H7 (cell line): ENCODE measurements at regions not wholly inside any gene's neighbourhood (a gene's known extent, or its start where the extent isn't known, plus 50 kb on each side); places are given as distances from the start of the nearest gene placed in this dataset.

ENCODE experiments used
- DNase-seq: peaks from one replicate; pipeline ENCODE4 v3.0.0; 2012
- H3K27me3 ChIP-seq: 2 replicates; pipeline ENCODE4 v1.6.0; 2011; ENCODE audit warnings: mild to moderate bottlenecking, low read length; ENCODE audit not compliant: control insufficient read depth, insufficient read depth
- H3K36me3 ChIP-seq: replicated peaks from 2 replicates; pipeline ENCODE4 v1.5.1; 2011; ENCODE audit warnings: low read length; ENCODE audit not compliant: control insufficient read depth, insufficient read depth
- H3K4me3 ChIP-seq: 2 replicates; pipeline ENCODE4 v1.5.1; 2011; ENCODE audit warnings: low read depth, mild to moderate bottlenecking, control low read depth, low read length, moderate library complexity; ENCODE audit not compliant: insufficient read depth

DNA sequence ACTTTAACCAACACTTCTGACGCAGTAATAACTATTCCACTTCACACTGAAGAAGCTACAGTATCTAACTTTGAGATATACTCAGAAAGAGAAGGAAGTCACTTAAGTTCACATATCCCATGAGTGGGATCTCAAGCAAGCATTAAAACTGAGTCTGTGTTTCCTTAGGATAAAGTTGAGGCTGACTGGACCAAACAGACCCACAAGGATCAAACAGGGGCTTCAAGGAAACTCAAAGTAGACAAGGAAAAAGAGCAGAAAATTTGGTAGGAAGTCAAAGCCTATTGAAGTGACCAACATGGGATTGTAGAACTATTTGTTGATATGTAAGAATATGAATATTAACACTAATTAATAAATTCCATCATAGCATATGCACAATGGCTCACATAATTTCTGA lies 294.9 kb downstream of the ADGB start:
- Histone ChIP-seq H3K4me3 (no peak overlapping the region), H3K27me3 (no peaks in the 10 kb centered on the region), H3K36me3 (no peaks in the 10 kb centered on the region)
- DNase-seq, result no peak

GRCh38 chr6:146894624-146895023 lies 295.9 kb downstream of the ADGB start:
- no peak overlapping the region for H3K4me3 ChIP-seq
- H3K36me3 ChIP-seq, result no peaks in the 10 kb centered on the region
- DNase-seq, result no peak
- H3K27me3 ChIP-seq, result no peaks in the 10 kb centered on the region

DNA sequence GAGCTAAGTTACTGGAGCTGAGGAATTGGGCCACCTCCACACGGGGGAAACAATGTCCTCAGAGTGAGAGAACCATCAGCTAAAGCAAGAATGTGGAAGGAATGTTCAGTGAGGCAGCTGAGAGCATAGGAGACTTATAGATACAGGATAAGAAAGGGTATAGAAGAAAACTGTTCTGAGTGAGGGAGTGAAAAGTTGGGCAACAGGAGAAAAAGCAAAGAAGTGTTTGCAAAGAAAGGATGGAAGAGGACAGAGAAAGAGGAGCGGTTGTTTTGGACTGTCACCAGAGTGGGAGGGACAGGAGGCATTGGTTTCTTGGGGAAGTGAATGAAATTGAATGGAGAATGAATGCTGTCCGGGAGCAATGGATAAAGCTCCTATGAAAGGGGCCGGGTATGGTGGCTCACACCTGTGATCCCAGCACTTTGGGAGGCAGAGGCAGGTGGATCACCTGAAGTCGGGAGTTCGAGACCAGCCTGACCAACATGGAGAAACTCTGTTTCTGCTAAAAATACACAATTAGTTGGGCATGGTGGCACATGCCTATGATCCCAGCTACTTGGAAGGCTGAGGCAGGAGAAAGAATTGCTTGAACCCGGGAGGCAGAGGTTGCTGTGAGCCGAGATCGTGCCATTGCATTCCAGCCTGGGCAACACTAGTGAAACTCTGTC lies 296.5 kb downstream of the ADGB start:
- Histone ChIP-seq H3K4me3 (no peak overlapping the region), H3K36me3 (no peaks in the 10 kb centered on the region), H3K27me3 (no peaks in the 10 kb centered on the region)
- no peak for DNase-seq

DNA sequence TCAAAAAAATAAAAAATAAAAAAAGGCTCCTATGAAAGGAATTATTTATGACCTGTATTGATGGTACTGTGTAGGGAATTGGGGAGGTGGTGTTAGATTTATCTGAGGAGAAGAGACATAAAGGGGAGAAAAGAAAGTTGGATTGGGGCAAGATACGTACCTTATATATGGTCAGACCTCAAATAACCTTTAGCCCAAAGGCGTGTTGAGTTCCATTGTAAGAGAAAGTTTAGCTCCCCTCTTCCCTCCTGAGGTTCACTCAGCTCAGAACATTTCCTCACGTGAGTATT lies 296.9 kb downstream of the ADGB start:
- Histone ChIP-seq H3K36me3 (no peaks in the 10 kb centered on the region), H3K4me3 (no peak overlapping the region), H3K27me3 (no peaks in the 10 kb centered on the region)
- DNase-seq, result no peak

GRCh38 chr6:146896062-146896813 lies 297.5 kb downstream of the ADGB start:
- no peaks in the 10 kb centered on the region for H3K27me3 ChIP-seq
- DNase-seq, result no peak
- H3K36me3 ChIP-seq, result no peaks in the 10 kb centered on the region
- H3K4me3 ChIP-seq, result no peak overlapping the region

DNA sequence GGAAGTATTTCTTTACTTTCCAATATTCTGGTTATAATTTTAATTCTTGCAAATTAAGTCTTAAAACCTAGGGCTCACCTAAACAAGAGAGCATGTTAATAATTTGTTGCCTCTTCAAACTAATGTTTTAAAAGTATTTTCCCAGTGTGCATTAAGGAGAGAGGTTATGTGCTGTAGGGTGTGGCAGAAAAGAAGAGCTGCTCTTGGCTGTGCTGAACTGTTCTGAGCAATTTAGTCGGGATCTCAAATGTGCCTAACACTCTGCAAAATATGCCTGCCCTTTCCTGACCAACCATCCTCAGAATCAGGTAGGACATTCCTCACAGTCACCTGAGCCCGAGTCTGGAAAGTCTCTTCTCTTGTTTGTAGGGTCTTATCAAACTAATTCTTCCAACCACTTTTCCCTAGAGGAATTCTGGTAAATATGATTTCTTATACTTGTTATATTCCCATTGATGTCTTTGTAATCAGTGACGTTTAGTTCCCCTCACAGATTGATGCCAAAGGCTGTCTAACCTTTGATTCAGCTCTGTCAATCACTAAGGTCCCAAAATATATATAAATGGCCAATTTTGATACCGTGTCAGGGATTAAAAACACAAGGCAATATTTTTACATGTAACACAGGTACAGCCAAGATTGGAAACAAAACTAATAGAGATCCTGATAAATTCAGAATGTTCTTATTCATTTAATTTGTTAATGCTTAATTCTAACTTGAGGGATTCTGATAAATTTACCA lies 298.4 kb downstream of the ADGB start:
- no peaks in the 10 kb centered on the region for H3K36me3 ChIP-seq

DNA sequence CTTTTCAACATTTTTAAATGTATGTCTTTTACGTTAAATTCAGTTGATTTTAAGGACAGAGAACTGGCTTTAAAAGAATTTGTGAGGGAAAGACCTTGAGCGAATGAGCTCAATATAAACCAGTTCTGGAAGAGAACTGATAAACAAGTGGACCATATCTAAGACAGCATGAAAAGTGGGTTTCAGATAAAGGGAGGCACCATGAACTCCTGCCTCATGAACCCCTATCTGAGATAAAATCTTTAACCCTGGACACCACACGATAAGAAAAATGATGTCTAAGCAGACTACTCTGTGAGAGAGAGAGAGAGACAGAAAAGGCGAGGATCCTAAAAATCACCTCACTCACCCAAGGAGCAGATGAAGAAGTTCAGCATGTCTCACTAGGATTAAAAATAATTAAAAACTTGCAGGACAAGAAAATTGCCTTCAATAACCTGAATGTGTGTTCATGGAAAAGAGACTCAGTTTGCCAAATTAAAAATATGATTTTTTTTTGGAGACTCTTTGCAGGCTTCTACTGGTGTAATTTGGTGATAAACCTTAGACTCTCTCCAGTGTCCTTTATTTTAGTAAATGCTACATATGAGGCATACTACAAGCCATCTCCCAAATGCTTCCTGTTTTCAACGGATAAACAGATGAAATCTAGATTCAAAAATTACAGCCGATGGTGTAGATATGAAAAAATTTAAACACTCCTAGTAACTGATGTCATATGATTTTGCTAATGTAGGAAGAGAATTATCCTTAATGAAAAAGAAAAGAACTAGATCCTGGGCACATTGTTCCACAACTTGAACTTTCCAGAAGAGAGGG lies 299.5 kb downstream of the ADGB start:
- no peak for DNase-seq

More for the DNA sequence above, 298.4 kb downstream of the ADGB start:
- H3K4me3 ChIP-seq, result no peak overlapping the region
- no peaks in the 10 kb centered on the region for H3K27me3 ChIP-seq
- DNase-seq, result no peak

DNA sequence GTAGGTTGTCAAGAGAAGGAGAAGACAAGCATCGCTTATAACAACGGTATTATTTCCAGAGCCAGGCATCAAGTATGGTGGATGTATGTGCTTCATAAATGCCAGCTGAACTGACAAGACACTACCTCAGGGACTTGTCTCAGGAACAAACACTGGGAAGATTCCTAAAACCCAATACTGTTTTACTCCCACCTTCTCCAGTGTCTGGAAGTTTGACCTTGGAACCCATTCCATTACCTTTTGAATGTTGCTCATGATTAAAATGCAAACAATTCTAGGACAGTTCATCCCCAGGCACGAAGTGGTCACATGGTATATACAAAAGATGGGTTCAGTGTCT lies 300.1 kb downstream of the ADGB start:
- Histone ChIP-seq H3K4me3 (no peak overlapping the region), H3K27me3 (no peaks in the 10 kb centered on the region), H3K36me3 (no peaks in the 10 kb centered on the region)
- no peak for DNase-seq

More for the DNA sequence above, 299.5 kb downstream of the ADGB start:
- Histone ChIP-seq H3K36me3 (no peaks in the 10 kb centered on the region), H3K27me3 (no peaks in the 10 kb centered on the region), H3K4me3 (no peak overlapping the region)

GRCh38 chr6:146901940-146902816 lies 302.0 kb upstream of the STXBP5 start:
- Histone ChIP-seq H3K4me3 (no peak overlapping the region), H3K36me3 (no peaks in the 10 kb centered on the region), H3K27me3 (no peaks in the 10 kb centered on the region)
- no peak for DNase-seq

GRCh38 chr6:146902846-146903245 lies 301.4 kb upstream of the STXBP5 start:
- H3K36me3 ChIP-seq, result no peaks in the 10 kb centered on the region
- no peaks in the 10 kb centered on the region for H3K27me3 ChIP-seq
- H3K4me3 ChIP-seq, result no peak overlapping the region
- no peak for DNase-seq

DNA sequence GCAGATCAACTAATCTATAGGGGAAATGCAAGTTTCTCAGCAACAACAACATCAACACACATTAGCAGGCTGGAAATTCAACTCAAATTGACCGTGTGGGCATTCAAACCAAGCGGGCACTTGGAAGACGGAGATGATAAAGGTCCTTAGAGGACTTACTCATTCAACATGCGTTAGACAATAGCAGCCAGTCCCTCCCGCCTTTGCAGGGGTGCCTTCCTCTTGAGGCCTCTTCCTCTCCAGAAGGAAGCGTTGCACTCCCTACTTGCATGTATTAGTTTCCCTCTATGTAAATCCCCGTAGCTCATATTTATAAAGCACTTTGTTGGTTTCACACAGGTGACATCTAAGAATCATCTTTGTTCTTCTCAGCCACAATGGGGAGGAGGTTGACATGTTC lies 300.8 kb upstream of the STXBP5 start:
- Histone ChIP-seq H3K27me3 (no peaks in the 10 kb centered on the region), H3K4me3 (no peak overlapping the region), H3K36me3 (no peaks in the 10 kb centered on the region)
- DNase-seq, result no peak

- Histone ChIP-seq H3K4me3 (no peak overlapping the region), H3K27me3 (no peaks in the 10 kb centered on the region), H3K36me3 (no peaks in the 10 kb centered on the region)
- DNase-seq, result no peak
Measured at GRCh38 chr6:146904596-146904995, 299.6 kb upstream of the STXBP5 start.

DNA sequence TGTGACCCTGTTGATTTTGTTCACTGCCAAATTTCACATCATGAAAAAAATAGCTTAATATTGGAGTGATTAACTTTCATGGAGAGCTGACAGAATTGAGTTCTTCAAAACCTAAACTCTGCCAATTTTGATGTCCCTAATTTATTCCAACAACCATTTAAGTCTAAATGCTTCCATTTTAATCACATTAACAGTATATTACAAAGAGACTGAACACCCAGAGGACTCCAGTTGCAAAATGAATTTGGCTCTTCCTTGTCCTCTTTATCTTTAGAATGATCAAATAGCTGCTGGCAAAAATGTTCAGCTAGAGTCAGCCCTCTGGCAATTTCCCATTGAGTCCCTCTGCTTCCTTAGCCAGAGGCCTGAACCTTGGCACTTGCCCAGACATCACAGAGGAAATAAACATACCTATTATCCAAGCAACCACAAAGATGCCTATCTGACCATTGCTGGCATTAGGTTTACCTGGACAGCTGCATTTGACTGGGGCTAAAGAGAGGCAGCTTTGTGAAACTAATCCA lies 299.0 kb upstream of the STXBP5 start:
- no peak overlapping the region for H3K4me3 ChIP-seq
- no peaks in the 10 kb centered on the region for H3K36me3 ChIP-seq
- DNase-seq, result no peak
- no peaks in the 10 kb centered on the region for H3K27me3 ChIP-seq

- no peaks in the 10 kb centered on the region for H3K27me3 ChIP-seq
- no peak for DNase-seq
- H3K36me3 ChIP-seq, result no peaks in the 10 kb centered on the region
- H3K4me3 ChIP-seq, result no peak overlapping the region
Measured at GRCh38 chr6:146908786-146909185, 295.4 kb upstream of the STXBP5 start.
